ENCODE measurements at regions not wholly inside any gene's neighbourhood (a gene's known extent, or its start where the extent isn't known, plus 50 kb on each side); places are given as distances from the start of the nearest gene placed in this dataset.
"Not testable (repeated sequence)": the region's sequence is repeated elsewhere in the genome, so short reads cannot be mapped to it uniquely, and the experiment has no call there.

DNA sequence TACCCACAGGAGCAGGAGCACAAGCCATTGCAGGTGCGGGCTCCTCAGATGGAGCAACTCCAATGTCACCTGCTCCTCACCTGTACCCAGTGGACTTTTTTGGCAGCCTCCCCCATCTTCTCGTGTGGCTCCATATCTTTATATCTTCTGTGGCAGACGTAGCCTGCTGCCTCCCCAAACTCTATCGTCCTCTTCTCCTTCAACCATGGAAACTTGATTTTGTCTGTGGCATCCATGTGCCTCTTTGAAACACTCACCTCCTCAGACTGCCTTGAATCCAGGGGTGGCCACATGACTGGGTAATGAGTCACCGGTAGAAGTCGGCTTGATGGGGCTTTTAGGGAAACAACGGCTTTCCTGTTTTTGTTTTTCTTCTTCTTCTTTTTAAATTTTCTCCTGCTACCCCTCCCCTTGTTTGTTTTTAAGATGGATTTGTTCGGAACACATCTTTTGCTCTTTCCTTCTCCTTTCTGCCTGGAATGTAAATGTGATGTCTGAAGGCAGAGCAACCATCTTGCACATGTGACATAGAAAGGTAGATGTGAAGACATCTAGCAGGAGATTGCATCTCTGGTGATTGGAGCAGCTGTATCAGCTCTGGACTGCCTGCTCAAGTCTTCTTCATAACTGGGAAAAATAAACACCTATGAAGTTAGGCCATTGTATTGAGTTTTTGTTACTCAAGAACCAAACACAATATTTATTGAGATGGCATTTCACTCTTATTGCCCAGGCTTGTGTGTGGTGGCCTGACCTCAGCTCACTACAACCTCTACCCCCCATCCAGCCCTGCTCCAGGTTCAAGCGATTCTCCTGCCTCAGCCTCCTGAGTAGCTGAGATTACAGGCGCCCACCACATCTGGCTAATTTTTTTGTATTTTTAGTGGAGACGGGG is 69.9 kb upstream of the DDR1 start:
- Histone ChIP-seq H3K14ac (ENCODE audit: low read length) (no peak overlapping the region), H3K4me1 (ENCODE audit: control insufficient read depth in 2 of 2, insufficient read depth in 1 of 2, low read depth in 1 of 2, low read length in 2 of 2) (peaks cover 2 to 4% of the 10 kb centered on the region in 2 donors), H2AFZ (ENCODE audit: low read length) (peak overlapping the region; percentile 19), H3K9me3 (replicated peaks in 1 of 2; ENCODE audit: control insufficient read depth in 2 of 2, insufficient read depth in 1 of 2, low read depth in 1 of 2, low read length in 2 of 2) (no peaks in the 10 kb centered on the region), H3K27ac (replicated peaks; ENCODE audit: low read length) (no peak overlapping the region), H3K27me3 (ENCODE audit: control insufficient read depth in 3 of 3, insufficient read depth in 3 of 3, low read depth in 1 of 3, low read length in 3 of 3) (no peaks in the 10 kb centered on the region), H3K23ac (ENCODE audit: low read depth, low read length, poor library complexity) (no peak overlapping the region), H2BK15ac (ENCODE audit: low read length) (no peak overlapping the region), H3K18ac (ENCODE audit: low read length) (no peak overlapping the region), H2BK120ac (ENCODE audit: low read depth, low read length) (no peak overlapping the region), H3K4me2 (ENCODE audit: insufficient read depth, low read length, poor library complexity, severe bottlenecking) (no peak overlapping the region), H2BK12ac (ENCODE audit: low read length) (no peak overlapping the region), H4K8ac (ENCODE audit: low read depth, low read length) (no peak overlapping the region), H2BK5ac (ENCODE audit: low read length) (no peak overlapping the region), H3K79me1 (ENCODE audit: low read depth, low read length) (no peaks in the 10 kb centered on the region), H2AK5ac (ENCODE audit: low read depth, low read length) (no peak overlapping the region), H3K4ac (ENCODE audit: low read length) (no peak overlapping the region), H4K91ac (ENCODE audit: low read depth, low read length, poor library complexity) (no peak overlapping the region), H3K9ac (ENCODE audit: low read depth, low read length, poor library complexity) (no peak overlapping the region), H3K4me3 (ENCODE audit: low read length in 2 of 2) (no peak overlapping the region), H3K36me3 (replicated peaks in 1 of 2; ENCODE audit: control insufficient read depth in 2 of 2, insufficient read depth in 2 of 2, low read length in 2 of 2) (no peaks in the 10 kb centered on the region)
- no CpG with 5 or more reads among the region's 11 CpGs for WGBS, 2 donors (ENCODE audit: extremely low coverage in 2 of 2, insufficient read length in 2 of 2, insufficient replicate concordance in 1 of 2)
- DNase-seq (ENCODE audit: low spot score) = no peak

DNA sequence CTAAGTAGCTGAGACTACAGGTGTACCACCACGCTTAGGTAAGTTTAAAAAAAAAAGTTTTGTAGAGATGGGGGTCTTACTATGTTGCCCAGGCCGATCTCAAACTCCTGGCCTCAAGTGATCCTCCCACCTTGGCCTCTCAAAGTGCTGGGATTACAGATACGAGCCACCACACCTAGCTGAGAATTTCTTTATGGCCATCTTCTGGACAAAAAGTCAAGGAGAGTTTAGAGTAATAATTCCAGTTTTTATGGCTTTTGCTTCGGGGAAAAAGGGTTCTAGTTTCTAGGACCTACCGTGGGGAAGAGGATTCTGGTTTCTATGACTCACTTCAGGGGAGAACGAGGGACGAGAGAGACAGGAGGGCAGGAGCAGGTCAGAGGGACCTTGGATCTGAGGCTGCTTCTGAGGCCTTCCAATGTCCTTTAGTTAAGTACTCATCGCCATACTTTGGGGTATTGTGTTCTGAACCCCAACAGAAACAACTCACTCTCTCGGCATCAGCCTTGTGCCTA is 69.3 kb upstream of the IER3 start:
- H3K9ac ChIP-seq (ENCODE audit: low read depth, low read length, poor library complexity) = no peak overlapping the region
- H3K18ac ChIP-seq (ENCODE audit: low read length) = no peak overlapping the region
- H3K27ac ChIP-seq (replicated peaks; ENCODE audit: low read length) = no peak overlapping the region

DNA sequence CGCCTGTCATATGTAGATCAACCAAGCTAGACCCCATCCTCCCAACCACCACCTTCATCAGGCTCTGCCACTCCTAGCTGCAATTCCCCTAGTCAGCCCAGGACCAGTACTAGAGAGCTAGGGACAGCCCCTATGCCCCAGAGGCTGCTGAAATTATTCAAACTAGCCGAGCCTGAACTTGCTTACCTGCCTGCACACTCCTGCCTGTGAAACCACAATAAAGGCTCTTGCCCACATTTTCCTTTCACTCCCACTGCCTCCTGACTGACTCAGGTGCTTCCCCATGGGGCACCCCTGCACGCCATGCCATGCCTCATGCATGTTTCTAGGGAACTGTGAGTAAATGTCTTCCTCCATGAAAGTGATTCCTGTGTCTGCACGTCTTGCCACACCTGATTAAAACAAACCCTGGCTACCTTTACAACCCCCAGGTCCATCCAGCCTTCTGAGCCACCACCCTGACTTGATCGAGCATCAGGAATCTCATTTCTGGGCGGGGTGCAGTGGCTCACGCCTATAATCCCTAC is 66.5 kb upstream of the IER3 start:
- H3K4me2 ChIP-seq (ENCODE audit: insufficient read depth, low read length, poor library complexity, severe bottlenecking) = no peak overlapping the region
- H3K14ac ChIP-seq (ENCODE audit: low read length) = no peak overlapping the region
- no peaks in the 10 kb centered on the region for H3K36me3 ChIP-seq (replicated peaks in 1 of 2; ENCODE audit: control insufficient read depth in 2 of 2, insufficient read depth in 2 of 2, low read length in 2 of 2)
- H4K91ac ChIP-seq (ENCODE audit: low read depth, low read length, poor library complexity) = no peak overlapping the region
- no CpG with 5 or more reads among the region's 7 CpGs for WGBS, 2 donors (ENCODE audit: extremely low coverage in 2 of 2, insufficient read length in 2 of 2, insufficient replicate concordance in 1 of 2)
- no peak for DNase-seq (ENCODE audit: low spot score)
- H3K9me3 ChIP-seq (replicated peaks in 1 of 2; ENCODE audit: control insufficient read depth in 2 of 2, insufficient read depth in 1 of 2, low read depth in 1 of 2, low read length in 2 of 2) = no peaks in the 10 kb centered on the region
- H3K4me3 ChIP-seq (ENCODE audit: low read length in 2 of 2) = no peak overlapping the region
- H2BK5ac ChIP-seq (ENCODE audit: low read length) = no peak overlapping the region
- H2AFZ ChIP-seq (ENCODE audit: low read length) = no peak overlapping the region
- no peak overlapping the region for H3K27ac ChIP-seq (replicated peaks; ENCODE audit: low read length)
- H3K9ac ChIP-seq (ENCODE audit: low read depth, low read length, poor library complexity) = no peak overlapping the region
- H4K8ac ChIP-seq (ENCODE audit: low read depth, low read length) = no peak overlapping the region
- H3K18ac ChIP-seq (ENCODE audit: low read length) = no peak overlapping the region
- H2AK5ac ChIP-seq (ENCODE audit: low read depth, low read length) = no peak overlapping the region
- peaks cover 0 to 3% of the 10 kb centered on the region in 2 donors for H3K4me1 ChIP-seq (ENCODE audit: control insufficient read depth in 2 of 2, insufficient read depth in 1 of 2, low read depth in 1 of 2, low read length in 2 of 2)
- no peaks in the 10 kb centered on the region for H3K27me3 ChIP-seq (ENCODE audit: control insufficient read depth in 3 of 3, insufficient read depth in 3 of 3, low read depth in 1 of 3, low read length in 3 of 3)
- H3K23ac ChIP-seq (ENCODE audit: low read depth, low read length, poor library complexity) = no peak overlapping the region
- H3K4ac ChIP-seq (ENCODE audit: low read length) = no peak overlapping the region
- no peaks in the 10 kb centered on the region for H3K79me1 ChIP-seq (ENCODE audit: low read depth, low read length)
- no peak overlapping the region for H2BK12ac ChIP-seq (ENCODE audit: low read length)
- H2BK120ac ChIP-seq (ENCODE audit: low read depth, low read length) = no peak overlapping the region
- H2BK15ac ChIP-seq (ENCODE audit: low read length) = no peak overlapping the region

More for the DNA sequence above, 69.3 kb upstream of the IER3 start:
- Histone ChIP-seq H3K79me1 (ENCODE audit: low read depth, low read length) (no peaks in the 10 kb centered on the region), H2AK5ac (ENCODE audit: low read depth, low read length) (no peak overlapping the region), H3K4ac (ENCODE audit: low read length) (no peak overlapping the region), H3K36me3 (replicated peaks in 1 of 2; ENCODE audit: control insufficient read depth in 2 of 2, insufficient read depth in 2 of 2, low read length in 2 of 2) (no peaks in the 10 kb centered on the region), H3K27me3 (ENCODE audit: control insufficient read depth in 3 of 3, insufficient read depth in 3 of 3, low read depth in 1 of 3, low read length in 3 of 3) (no peaks in the 10 kb centered on the region), H3K23ac (ENCODE audit: low read depth, low read length, poor library complexity) (no peak overlapping the region), H2AFZ (ENCODE audit: low read length) (no peak overlapping the region), H3K4me2 (ENCODE audit: insufficient read depth, low read length, poor library complexity, severe bottlenecking) (no peak overlapping the region), H3K14ac (ENCODE audit: low read length) (no peak overlapping the region), H4K8ac (ENCODE audit: low read depth, low read length) (no peak overlapping the region), H3K9me3 (replicated peaks in 1 of 2; ENCODE audit: control insufficient read depth in 2 of 2, insufficient read depth in 1 of 2, low read depth in 1 of 2, low read length in 2 of 2) (no peaks in the 10 kb centered on the region), H3K4me1 (ENCODE audit: control insufficient read depth in 2 of 2, insufficient read depth in 1 of 2, low read depth in 1 of 2, low read length in 2 of 2) (peaks cover 2 to 4% of the 10 kb centered on the region in 2 donors), H4K91ac (ENCODE audit: low read depth, low read length, poor library complexity) (no peak overlapping the region), H2BK120ac (ENCODE audit: low read depth, low read length) (no peak overlapping the region), H2BK5ac (ENCODE audit: low read length) (no peak overlapping the region), H3K4me3 (ENCODE audit: low read length in 2 of 2) (no peak overlapping the region), H2BK12ac (ENCODE audit: low read length) (no peak overlapping the region), H2BK15ac (ENCODE audit: low read length) (no peak overlapping the region)
- no peak for DNase-seq (ENCODE audit: low spot score)
- no CpG with 5 or more reads among the region's 9 CpGs for WGBS, 2 donors (ENCODE audit: extremely low coverage in 2 of 2, insufficient read length in 2 of 2, insufficient replicate concordance in 1 of 2)

DNA sequence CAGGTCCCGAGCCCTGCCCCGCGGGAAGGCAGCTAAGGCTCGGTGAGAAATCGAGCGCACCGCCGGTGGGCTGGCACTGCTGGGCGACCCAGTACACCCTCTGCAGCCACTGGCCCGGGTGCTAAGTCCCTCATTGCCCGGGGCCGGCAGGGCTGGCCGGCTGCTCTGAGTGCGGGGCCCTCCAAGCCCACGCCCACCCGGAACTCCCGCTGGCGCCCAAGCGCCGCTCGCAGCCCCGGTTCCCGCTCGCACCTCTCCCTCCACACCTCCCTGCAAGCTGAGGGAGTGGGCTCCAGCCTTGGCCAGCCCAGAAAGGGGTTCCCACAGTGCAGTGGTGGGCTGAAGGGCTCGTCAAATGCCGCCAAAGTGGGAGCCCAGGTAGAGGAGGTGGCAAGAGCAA is 63.2 kb upstream of the IER3 start:
- H2AK5ac ChIP-seq (ENCODE audit: low read depth, low read length); H3K4me2 ChIP-seq (ENCODE audit: insufficient read depth, low read length, poor library complexity, severe bottlenecking); H4K91ac ChIP-seq (ENCODE audit: low read depth, low read length, poor library complexity); H3K9ac ChIP-seq (ENCODE audit: low read depth, low read length, poor library complexity); H3K4me3 ChIP-seq (ENCODE audit: low read length in 2 of 2); H2AFZ ChIP-seq (ENCODE audit: low read length); DNase-seq (ENCODE audit: low spot score); H3K36me3 ChIP-seq (replicated peaks in 1 of 2; ENCODE audit: control insufficient read depth in 2 of 2, insufficient read depth in 2 of 2, low read length in 2 of 2); H3K18ac ChIP-seq (ENCODE audit: low read length); H3K14ac ChIP-seq (ENCODE audit: low read length); H3K27me3 ChIP-seq (ENCODE audit: control insufficient read depth in 3 of 3, insufficient read depth in 3 of 3, low read depth in 1 of 3, low read length in 3 of 3); H2BK120ac ChIP-seq (ENCODE audit: low read depth, low read length); H3K9me3 ChIP-seq (replicated peaks in 1 of 2; ENCODE audit: control insufficient read depth in 2 of 2, insufficient read depth in 1 of 2, low read depth in 1 of 2, low read length in 2 of 2); H2BK5ac ChIP-seq (ENCODE audit: low read length); H2BK12ac ChIP-seq (ENCODE audit: low read length); H3K4ac ChIP-seq (ENCODE audit: low read length); H4K8ac ChIP-seq (ENCODE audit: low read depth, low read length); H3K4me1 ChIP-seq (ENCODE audit: control insufficient read depth in 2 of 2, insufficient read depth in 1 of 2, low read depth in 1 of 2, low read length in 2 of 2); H3K27ac ChIP-seq (replicated peaks; ENCODE audit: low read length); H3K23ac ChIP-seq (ENCODE audit: low read depth, low read length, poor library complexity); H2BK15ac ChIP-seq (ENCODE audit: low read length); H3K79me1 ChIP-seq (ENCODE audit: low read depth, low read length): not testable (repeated sequence)
- WGBS, 2 donors (ENCODE audit: extremely low coverage in 2 of 2, insufficient read length in 2 of 2, insufficient replicate concordance in 1 of 2) = no CpG with 5 or more reads among the region's 26 CpGs
